Skin of body (tissue), 1 donor: ENCODE measurements at regions not wholly inside any gene's neighbourhood (a gene's known extent, or its start where the extent isn't known, plus 50 kb on each side); places are given as distances from the start of the nearest gene placed in this dataset.

Source experiments
- DNase-seq: peaks from one replicate; lab custom pipeline; 2025; lab: John Stamatoyannopoulos, UW

GRCh38 chr3:76410762-76411281 is 625.5 kb upstream of the ZNF717 start:
- no peak for DNase-seq

GRCh38 chr3:76415384-76415783 is 624.5 kb upstream of the ROBO2 start:
- DNase-seq = no peak

- DNase-seq = no peak
Measured at GRCh38 chr3:76429581-76430177, 610.2 kb upstream of the ROBO2 start.

GRCh38 chr3:76432396-76432795 is 607.5 kb upstream of the ROBO2 start:
- no peak for DNase-seq

GRCh38 chr3:76436894-76437293 is 603.0 kb upstream of the ROBO2 start:
- DNase-seq = no peak

- no peak for DNase-seq
Measured at GRCh38 chr3:76438971-76439370, 600.9 kb upstream of the ROBO2 start.

- no peak for DNase-seq
Measured at GRCh38 chr3:76442374-76442915, 597.5 kb upstream of the ROBO2 start.

- no peak for DNase-seq
Measured at GRCh38 chr3:76456322-76456721, 583.6 kb upstream of the ROBO2 start.

- no peak for DNase-seq
Measured at GRCh38 chr3:76463501-76463900, 576.4 kb upstream of the ROBO2 start.

- no peak for DNase-seq
Measured at GRCh38 chr3:76470285-76470684, 569.6 kb upstream of the ROBO2 start.

GRCh38 chr3:76474632-76475031 is 565.3 kb upstream of the ROBO2 start:
- DNase-seq = no peak

- no peak for DNase-seq
Measured at GRCh38 chr3:76479161-76479650, 560.7 kb upstream of the ROBO2 start.

GRCh38 chr3:76482510-76482909 is 557.4 kb upstream of the ROBO2 start:
- DNase-seq = no peak

- DNase-seq = no peak
Measured at GRCh38 chr3:76487446-76487845, 552.5 kb upstream of the ROBO2 start.

- no peak for DNase-seq
Measured at GRCh38 chr3:76490064-76490463, 549.8 kb upstream of the ROBO2 start.

- no peak for DNase-seq
Measured at GRCh38 chr3:76495216-76495615, 544.7 kb upstream of the ROBO2 start.

GRCh38 chr3:76497636-76498035 is 542.3 kb upstream of the ROBO2 start:
- no peak for DNase-seq

GRCh38 chr3:76500746-76501275 is 539.1 kb upstream of the ROBO2 start:
- no peak for DNase-seq

- DNase-seq = no peak
Measured at GRCh38 chr3:76501315-76501714, 538.6 kb upstream of the ROBO2 start.

- DNase-seq = no peak
Measured at GRCh38 chr3:76502076-76502475, 537.8 kb upstream of the ROBO2 start.

GRCh38 chr3:76505202-76505845 is 534.6 kb upstream of the ROBO2 start:
- DNase-seq = no peak

GRCh38 chr3:76509179-76509830 is 530.6 kb upstream of the ROBO2 start:
- no peak for DNase-seq
